ENCODE measurements at regions not wholly inside any gene's neighbourhood (a gene's known extent, or its start where the extent isn't known, plus 50 kb on each side); places are given as distances from the start of the nearest gene placed in this dataset.

DNA sequence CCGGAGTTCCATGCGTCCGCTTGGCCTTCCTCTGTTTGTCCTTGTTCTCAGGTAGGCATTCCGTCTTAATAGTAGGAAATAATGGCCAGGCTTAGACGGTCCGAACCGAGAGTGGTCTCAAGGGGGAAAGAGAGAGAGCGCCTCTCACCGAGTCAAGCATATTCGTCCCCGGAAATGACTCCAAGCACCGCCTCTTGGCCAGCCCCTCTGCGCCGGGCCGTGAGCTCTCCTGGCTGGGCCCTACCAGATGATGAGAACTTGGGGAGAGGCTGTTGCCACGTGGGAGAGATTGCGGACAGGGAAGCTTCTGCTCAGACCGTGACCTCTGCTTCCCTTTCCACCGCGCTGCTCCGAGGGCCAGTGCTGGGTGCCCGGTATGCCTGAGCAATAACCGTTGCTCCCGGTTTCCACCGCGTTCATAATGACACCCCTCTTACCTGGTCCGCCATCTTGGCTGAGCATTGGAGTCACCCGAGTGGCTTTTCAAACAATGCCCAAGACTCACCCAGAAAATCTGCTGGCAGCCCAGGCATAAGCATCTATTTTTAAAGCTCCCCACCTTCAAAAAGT lies 251.1 kb upstream of the SHH start:
- Histone ChIP-seq H2BK20ac (ENCODE audit: low read depth, low read length) (no peak overlapping the region), H3K14ac (replicated peaks; ENCODE audit: low read depth, low read length) (no peak overlapping the region), H3K4me2 (ENCODE audit: low read depth, low read length) (no peak overlapping the region), H4K5ac (ENCODE audit: low read depth, low read length) (no peak overlapping the region), H3K4me1 (ENCODE audit: control insufficient read depth, insufficient read depth, low read length) (no peaks in the 10 kb centered on the region), H3K9ac (ENCODE audit: low read depth, low read length) (no peak overlapping the region), H3K9me1 (ENCODE audit: insufficient read depth, low read length) (no peaks in the 10 kb centered on the region), H4K91ac (ENCODE audit: insufficient read depth, low read depth, low read length) (no peak overlapping the region), H2BK120ac (ENCODE audit: low read depth, low read length) (no peak overlapping the region), H3K56ac (ENCODE audit: extremely low read depth, insufficient read depth, low read length) (no peak overlapping the region), H3K18ac (ENCODE audit: low read depth, low read length) (no peak overlapping the region), H3K23ac (ENCODE audit: low read depth, low read length) (no peak overlapping the region), H2AK9ac (replicated peaks; ENCODE audit: low read depth, low read length, poor library complexity) (no peak overlapping the region), H2BK15ac (ENCODE audit: low read depth, low read length) (no peak overlapping the region), H3K27ac (ENCODE audit: insufficient read depth, low read length) (no peak overlapping the region), H4K8ac (ENCODE audit: low read depth in 2 of 2, low read length in 2 of 2) (no peak overlapping the region), H4K20me1 (ENCODE audit: insufficient read depth, low read length) (no peaks in the 10 kb centered on the region), H3K27me3 (ENCODE audit: control insufficient read depth, insufficient read depth, low read length) (no peaks in the 10 kb centered on the region), H3K36me3 (ENCODE audit: control insufficient read depth, insufficient read depth, low read length) (no peaks in the 10 kb centered on the region), H3K4ac (ENCODE audit: low read depth, low read length) (no peak overlapping the region), H3K79me1 (ENCODE audit: low read depth in 1 of 2, low read length in 2 of 2) (no peaks in the 10 kb centered on the region), H2AFZ (replicated peaks; ENCODE audit: low read length, poor library complexity) (no peak overlapping the region), H3K9me3 (ENCODE audit: control insufficient read depth, insufficient read depth, low read length) (peaks cover 55% of the 10 kb centered on the region), H3K4me3 (ENCODE audit: insufficient read depth, low read depth, low read length) (no peak overlapping the region), H2BK5ac (ENCODE audit: low read depth, low read length, poor library complexity, severe bottlenecking) (no peak overlapping the region), H2AK5ac (ENCODE audit: low read depth, low read length) (no peak overlapping the region)
- TF ChIP-seq MAZ (IDR thresholded peaks at IDR 0.05; ENCODE audit: borderline replicate concordance, low read depth, low read length) (no peak), RAD21 (IDR thresholded peaks at IDR 0.05; ENCODE audit: low read length) (no peak)
- dilution Hi-C loops (cut with HindIII; ENCODE audit: low sequenced_read_pairs, unreplicated experiment): no loop called here
- DNase-seq: no peak
- WGBS, 2 experiments (ENCODE audit: extremely low coverage in 2 of 2, insufficient read length in 1 of 2): 92% methylated on average over 7 of the region's 28 CpGs; no CpG with 5 or more reads in 1 of the 2 experiments
- CTCF ChIA-PET: no interaction called here
- ATAC-seq (ENCODE audit: low read depth): no peak
- intact Hi-C loops (cut with micrococcal nuclease): no loop called here
- POLR2A ChIA-PET (ENCODE audit: unreplicated experiment): no interaction called here
- BruUV-seq (replicated peaks): no TSS peak
- in situ Hi-C loops (cut with MboI; ENCODE audit: low sequenced_read_pairs): no loop called here
